ENCODE measurements at regions not wholly inside any gene's neighbourhood (a gene's known extent, or its start where the extent isn't known, plus 50 kb on each side); places are given as distances from the start of the nearest gene placed in this dataset.

- TF ChIP-seq CTCF (IDR thresholded peaks at IDR 0.05; ENCODE audit: low read length), result no peak
- no peak for TF ChIP-seq EZH2phosphoT487 (IDR thresholded peaks at IDR 0.05; ENCODE audit: low read length)
These were observed 146.9 kb upstream of the SGK1 start for GRCh38 chr6:134464690-134465411.
